OCI-LY1 (cell line): ENCODE measurements at regions not wholly inside any gene's neighbourhood (a gene's known extent, or its start where the extent isn't known, plus 50 kb on each side); places are given as distances from the start of the nearest gene placed in this dataset.

Experiments used
- CTCF ChIP-seq: fragments of 200-600 bp; sonication (generic), shearing (Covaris generic); IDR thresholded peaks from 2 replicates; pipeline ENCODE4 v1.5.1; 2017; ENCODE audit warnings: mild to moderate bottlenecking, antibody characterized with exemption, low read length, moderate library complexity, mixed read lengths
- EZH2 ChIP-seq: fragments of 200-600 bp; sonication (generic), shearing (Covaris generic); IDR thresholded peaks from 2 replicates; pipeline ENCODE4 v1.8.0; 2017; ENCODE audit warnings: borderline replicate concordance, mixed run types, mild to moderate bottlenecking, antibody characterized with exemption, low read length, moderate library complexity, mixed read lengths

- TF ChIP-seq CTCF: no peak
- TF ChIP-seq EZH2: no peak
These were observed 136.5 kb upstream of the TNP1 start for GRCh38 chr2:216996279-216996845.
